ENCODE measurements at regions not wholly inside any gene's neighbourhood (a gene's known extent, or its start where the extent isn't known, plus 50 kb on each side); places are given as distances from the start of the nearest gene placed in this dataset.

DNA sequence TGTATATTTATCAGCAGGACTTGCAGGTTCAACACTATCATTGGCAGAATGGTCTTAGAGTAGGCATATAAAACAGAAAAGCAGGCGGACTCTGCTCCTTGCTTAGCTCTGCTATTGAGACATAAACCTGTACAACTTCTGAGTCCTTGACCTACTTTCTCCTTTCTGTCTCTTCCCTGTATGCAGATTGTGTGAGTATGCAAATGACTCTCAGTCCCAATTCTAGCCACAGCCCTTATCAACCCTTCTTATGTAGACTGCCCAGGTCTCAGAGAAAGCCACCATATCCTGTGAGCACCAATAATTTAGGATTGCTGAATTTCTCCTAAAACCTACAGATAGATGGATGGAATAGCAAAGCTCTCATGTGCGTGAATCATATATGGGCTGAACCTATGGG, 367.6 kb upstream of the DDI1 start:
- no peaks in the 10 kb centered on the region for H3K9me3 ChIP-seq
- ChIA-PET POLR2A (no interaction called here), CTCF (no interaction called here)
- H3K36me3 ChIP-seq (ENCODE audit: control insufficient read depth, insufficient read depth, low read length) = no peaks in the 10 kb centered on the region
- H3K4me1 Mint-ChIP-seq (ENCODE audit: low read depth, unreplicated experiment) = no peaks in the 10 kb centered on the region
- no peaks in the 10 kb centered on the region for H3K9me3 Mint-ChIP-seq (ENCODE audit: unreplicated experiment)
- no peaks in the 10 kb centered on the region for H3K4me1 ChIP-seq
- intact Hi-C loops (cut with micrococcal nuclease; ENCODE audit: unreplicated experiment) = no loop called here
- H3K4me3 Mint-ChIP-seq (ENCODE audit: unreplicated experiment) = no peak overlapping the region
- TF ChIP-seq, protein P1, sequence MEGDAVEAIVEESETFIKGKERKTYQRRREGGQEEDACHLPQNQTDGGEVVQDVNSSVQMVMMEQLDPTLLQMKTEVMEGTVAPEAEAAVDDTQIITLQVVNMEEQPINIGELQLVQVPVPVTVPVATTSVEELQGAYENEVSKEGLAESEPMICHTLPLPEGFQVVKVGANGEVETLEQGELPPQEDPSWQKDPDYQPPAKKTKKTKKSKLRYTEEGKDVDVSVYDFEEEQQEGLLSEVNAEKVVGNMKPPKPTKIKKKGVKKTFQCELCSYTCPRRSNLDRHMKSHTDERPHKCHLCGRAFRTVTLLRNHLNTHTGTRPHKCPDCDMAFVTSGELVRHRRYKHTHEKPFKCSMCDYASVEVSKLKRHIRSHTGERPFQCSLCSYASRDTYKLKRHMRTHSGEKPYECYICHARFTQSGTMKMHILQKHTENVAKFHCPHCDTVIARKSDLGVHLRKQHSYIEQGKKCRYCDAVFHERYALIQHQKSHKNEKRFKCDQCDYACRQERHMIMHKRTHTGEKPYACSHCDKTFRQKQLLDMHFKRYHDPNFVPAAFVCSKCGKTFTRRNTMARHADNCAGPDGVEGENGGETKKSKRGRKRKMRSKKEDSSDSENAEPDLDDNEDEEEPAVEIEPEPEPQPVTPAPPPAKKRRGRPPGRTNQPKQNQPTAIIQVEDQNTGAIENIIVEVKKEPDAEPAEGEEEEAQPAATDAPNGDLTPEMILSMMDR (IDR thresholded peaks at IDR 0.05; ENCODE audit: insufficient read depth in 1 of 2, low read depth in 1 of 2, low read length in 1 of 2, severe bottlenecking in 1 of 2, unreplicated experiment in 1 of 2) = no peak
- H3K27ac Mint-ChIP-seq (ENCODE audit: unreplicated experiment) = no peak overlapping the region
- H3K4me3 ChIP-seq (ENCODE audit: low read depth, low read length) = no peak overlapping the region
- no TSS peak for BruUV-seq (replicated peaks)
- H3K27me3 Mint-ChIP-seq (ENCODE audit: insufficient read depth, unreplicated experiment) = peaks cover 2% of the 10 kb centered on the region
- no peaks in the 10 kb centered on the region for H3K27me3 ChIP-seq (replicated peaks; ENCODE audit: control insufficient read depth, insufficient read depth, low read length)
- DNase-seq = no peak
- H3K36me3 Mint-ChIP-seq (ENCODE audit: insufficient read depth, unreplicated experiment) = no peaks in the 10 kb centered on the region

DNA sequence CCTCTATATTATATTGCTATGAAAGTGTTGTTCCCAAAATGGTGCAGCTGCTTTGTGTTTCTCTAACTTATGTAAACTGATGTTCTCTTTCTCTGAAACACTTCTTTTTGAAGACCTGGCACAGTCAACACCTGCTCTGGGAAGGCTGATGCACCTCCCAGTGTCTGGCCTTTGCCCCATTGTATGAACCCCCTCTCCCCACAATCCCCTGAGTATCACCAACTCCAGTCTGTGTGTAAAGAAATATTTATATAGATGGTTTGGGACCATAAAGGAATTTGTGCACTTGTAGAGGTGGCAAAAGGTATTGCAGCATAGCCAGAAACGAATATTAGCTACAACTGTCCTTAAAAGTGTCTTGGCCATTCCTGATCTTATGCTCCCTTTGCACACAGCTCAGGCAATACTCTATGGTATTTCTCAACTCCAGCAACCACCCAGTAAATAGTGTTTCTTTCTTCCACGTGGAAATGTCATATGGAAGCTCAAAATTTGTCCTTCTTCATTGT, 365.2 kb upstream of the DDI1 start:
- no TSS peak for BruUV-seq (replicated peaks)
- H3K4me3 Mint-ChIP-seq (ENCODE audit: unreplicated experiment) = no peak overlapping the region
- intact Hi-C loops (cut with micrococcal nuclease; ENCODE audit: unreplicated experiment) = no loop called here
- Histone ChIP-seq H3K27me3 (replicated peaks; ENCODE audit: control insufficient read depth, insufficient read depth, low read length) (no peaks in the 10 kb centered on the region), H3K4me3 (ENCODE audit: low read depth, low read length) (no peak overlapping the region), H3K36me3 (ENCODE audit: control insufficient read depth, insufficient read depth, low read length) (no peaks in the 10 kb centered on the region), H3K4me1 (no peaks in the 10 kb centered on the region), H3K9me3 (no peaks in the 10 kb centered on the region)
- H3K27ac Mint-ChIP-seq (ENCODE audit: unreplicated experiment) = no peak overlapping the region
- POLR2A ChIA-PET = no interaction called here
- no peaks in the 10 kb centered on the region for H3K4me1 Mint-ChIP-seq (ENCODE audit: low read depth, unreplicated experiment)
- H3K9me3 Mint-ChIP-seq (ENCODE audit: unreplicated experiment) = no peaks in the 10 kb centered on the region
- DNase-seq = no peak
- H3K36me3 Mint-ChIP-seq (ENCODE audit: insufficient read depth, unreplicated experiment) = no peaks in the 10 kb centered on the region
- TF ChIP-seq, protein P1 (IDR thresholded peaks at IDR 0.05; ENCODE audit: insufficient read depth in 1 of 2, low read depth in 1 of 2, low read length in 1 of 2, severe bottlenecking in 1 of 2, unreplicated experiment in 1 of 2) = peak; percentile 27 to 63
- H3K27me3 Mint-ChIP-seq (ENCODE audit: insufficient read depth, unreplicated experiment) = peaks cover 2% of the 10 kb centered on the region
- CTCF ChIA-PET = interaction anchor here (0.8 to 1.3 kb wide), 2 partner anchors 11 to 18 kb away, joined by 3 to 4 read pairs; no protein-coding TSS in a partner anchor

DNA sequence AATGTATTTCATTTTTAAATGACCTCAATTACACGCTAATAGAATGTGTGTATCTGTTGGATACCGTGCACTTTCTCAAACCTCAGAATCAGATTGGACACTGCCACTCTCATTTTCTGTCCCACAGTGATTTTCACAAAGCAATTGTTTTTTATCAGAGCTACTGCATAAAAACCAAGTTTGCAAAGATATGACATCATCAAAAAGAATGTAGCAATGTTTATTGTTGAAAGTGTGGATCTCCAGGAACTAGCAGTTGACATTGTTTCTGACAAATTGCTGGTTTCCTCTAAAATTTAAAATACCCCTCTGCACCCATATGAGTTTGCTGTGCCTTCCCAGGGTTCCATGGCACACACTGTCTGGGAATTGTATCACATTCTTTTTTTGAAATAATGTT, 362.7 kb upstream of the DDI1 start:
- no peak for DNase-seq
- TF ChIP-seq, protein P1 (IDR thresholded peaks at IDR 0.05; ENCODE audit: insufficient read depth in 1 of 2, low read depth in 1 of 2, low read length in 1 of 2, severe bottlenecking in 1 of 2, unreplicated experiment in 1 of 2) = no peak
- no TSS peak for BruUV-seq (replicated peaks)
- Mint-ChIP-seq H3K4me3 (ENCODE audit: unreplicated experiment) (no peak overlapping the region), H3K4me1 (ENCODE audit: low read depth, unreplicated experiment) (no peaks in the 10 kb centered on the region), H3K27ac (ENCODE audit: unreplicated experiment) (no peak overlapping the region), H3K36me3 (ENCODE audit: insufficient read depth, unreplicated experiment) (no peaks in the 10 kb centered on the region), H3K27me3 (ENCODE audit: insufficient read depth, unreplicated experiment) (peaks cover 2% of the 10 kb centered on the region), H3K9me3 (ENCODE audit: unreplicated experiment) (no peaks in the 10 kb centered on the region)
- intact Hi-C loops (cut with micrococcal nuclease; ENCODE audit: unreplicated experiment) = no loop called here
- H3K36me3 ChIP-seq (ENCODE audit: control insufficient read depth, insufficient read depth, low read length) = no peaks in the 10 kb centered on the region
- H3K4me3 ChIP-seq (ENCODE audit: low read depth, low read length) = no peak overlapping the region
- no peaks in the 10 kb centered on the region for H3K9me3 ChIP-seq
- H3K4me1 ChIP-seq = no peaks in the 10 kb centered on the region
- ChIA-PET POLR2A (no interaction called here), CTCF (no interaction called here)
- no peaks in the 10 kb centered on the region for H3K27me3 ChIP-seq (replicated peaks; ENCODE audit: control insufficient read depth, insufficient read depth, low read length)
